HG03378 (cell line): ENCODE measurements at regions not wholly inside any gene's neighbourhood (a gene's known extent, or its start where the extent isn't known, plus 50 kb on each side); places are given as distances from the start of the nearest gene placed in this dataset.
"Not testable (repeated sequence)": the region's sequence is repeated elsewhere in the genome, so short reads cannot be mapped to it uniquely, and the experiment has no call there.

Source experiments
- ATAC-seq: cut with Tn5 transposase; IDR thresholded peaks from one replicate; pipeline ENCODE4 v1.9.1; 2021; ENCODE audit warnings: mild to moderate bottlenecking, moderate library complexity; ENCODE audit not compliant: unreplicated experiment

GRCh38 chr6:63010962-63011361 lies 200.3 kb upstream of the FKBP1C start:
- not testable (repeated sequence) for ATAC-seq

DNA sequence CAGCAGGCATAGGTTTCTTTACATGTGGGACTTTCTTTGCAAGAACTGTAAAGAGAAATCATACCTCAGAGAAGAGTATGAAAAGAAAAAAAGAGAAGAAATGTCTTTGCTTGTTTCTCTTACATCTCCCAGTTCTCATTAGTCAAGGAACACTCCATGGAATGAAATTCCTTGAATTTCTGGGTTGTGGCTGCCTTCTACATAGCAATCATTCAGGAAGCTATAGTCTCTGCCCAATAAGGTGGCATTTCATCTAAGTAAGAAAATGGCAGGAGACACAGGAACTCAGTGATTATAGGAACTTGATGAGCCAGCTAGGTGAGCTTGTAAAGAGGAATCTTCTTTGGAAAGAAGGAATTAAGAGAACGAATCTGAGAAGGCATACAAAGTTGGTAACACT lies 197.0 kb upstream of the FKBP1C start:
- ATAC-seq, result no peak

DNA sequence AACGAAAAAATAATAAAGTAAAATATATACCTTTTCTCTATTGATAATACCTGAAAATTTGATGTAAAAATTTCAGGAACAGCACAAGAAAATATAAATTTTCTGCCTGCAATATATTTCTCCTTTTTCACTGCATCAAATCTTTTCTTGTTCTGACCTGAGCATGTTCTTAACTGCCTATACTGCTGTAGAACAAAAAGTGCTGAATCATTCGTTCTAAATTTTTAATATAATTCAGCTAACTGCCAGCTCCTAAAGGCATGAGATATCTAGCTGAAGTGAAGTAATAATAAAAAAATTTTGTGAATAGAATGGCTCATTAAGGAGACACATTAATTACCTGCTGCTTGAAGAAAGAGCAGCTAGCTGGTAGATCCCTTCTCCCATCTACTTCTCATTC lies 188.6 kb upstream of the FKBP1C start:
- ATAC-seq, result no peak

DNA sequence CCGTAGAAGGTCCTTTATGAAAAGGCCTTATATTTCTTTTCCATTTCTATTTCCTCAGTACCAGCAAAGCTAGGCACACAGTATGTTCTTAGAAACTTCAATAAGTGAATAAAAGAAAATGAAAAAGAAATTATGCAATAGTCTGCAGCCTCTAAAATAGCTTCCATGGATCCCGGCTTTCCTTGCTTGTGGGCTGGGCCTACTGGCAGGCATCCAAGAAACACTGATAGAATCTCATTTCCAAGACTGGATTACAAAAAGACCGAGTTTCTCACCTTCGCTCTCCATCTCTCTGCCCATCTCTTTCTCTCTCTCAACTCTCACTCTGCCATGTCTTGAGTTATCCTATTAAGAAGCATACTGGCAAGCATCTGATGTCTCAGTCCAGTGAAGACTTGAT lies 187.5 kb upstream of the FKBP1C start:
- no peak for ATAC-seq

- no peak for ATAC-seq
Observed at GRCh38 chr6:63049216-63049615, 162.1 kb upstream of the FKBP1C start.

- ATAC-seq, result not testable (repeated sequence)
Observed at GRCh38 chr6:63053206-63053605, 158.1 kb upstream of the FKBP1C start.

DNA sequence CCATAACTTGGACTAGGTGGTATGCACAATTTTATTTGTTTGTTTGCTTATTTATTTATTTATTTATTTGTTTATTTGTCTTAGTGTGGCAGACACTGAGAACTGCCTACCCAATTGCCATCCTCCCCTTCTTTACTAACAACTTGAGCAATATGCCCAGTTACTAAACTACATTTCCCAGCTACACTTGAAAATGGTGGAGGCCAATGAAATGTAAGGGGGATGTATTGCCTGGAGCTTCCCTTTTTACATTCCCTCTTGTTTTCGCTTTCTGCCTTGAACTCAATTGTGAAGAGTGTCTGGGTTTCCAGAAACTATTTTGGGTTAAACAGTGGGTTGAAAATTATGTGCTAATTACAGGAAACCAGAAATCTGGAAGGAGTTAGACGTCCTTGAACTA lies 152.7 kb upstream of the FKBP1C start:
- no peak for ATAC-seq

- ATAC-seq, result no peak
Observed at GRCh38 chr6:63063631-63064271, 147.5 kb upstream of the FKBP1C start.

GRCh38 chr6:63066055-63066704 lies 145.1 kb upstream of the FKBP1C start:
- ATAC-seq, result peak; percentile 63

DNA sequence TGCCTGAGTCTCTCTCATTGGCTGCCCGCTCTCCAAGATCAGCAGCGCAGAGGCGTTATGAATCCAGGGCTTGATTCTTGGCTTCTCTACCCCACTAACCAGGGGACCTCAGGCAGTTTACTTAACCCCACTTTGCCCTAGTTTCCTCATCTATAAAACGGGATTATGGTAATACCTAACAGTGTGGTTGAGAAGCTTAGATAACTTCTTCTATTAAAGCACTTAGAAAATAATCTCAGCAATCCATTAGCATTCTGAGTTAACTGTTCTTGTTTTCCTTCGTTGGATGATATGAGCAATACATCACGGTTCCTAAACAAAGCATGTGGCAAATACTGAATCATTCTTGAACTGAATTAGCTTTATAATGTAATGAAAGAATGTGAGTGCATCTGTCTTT lies 116.3 kb upstream of the FKBP1C start:
- ATAC-seq, result no peak

GRCh38 chr6:63097222-63097621 lies 114.0 kb upstream of the FKBP1C start:
- ATAC-seq, result peak; percentile 63

- ATAC-seq, result no peak
Observed at GRCh38 chr6:63098789-63099188, 112.5 kb upstream of the FKBP1C start.

- ATAC-seq, result no peak
Observed at GRCh38 chr6:63099772-63100459, 111.4 kb upstream of the FKBP1C start.

DNA sequence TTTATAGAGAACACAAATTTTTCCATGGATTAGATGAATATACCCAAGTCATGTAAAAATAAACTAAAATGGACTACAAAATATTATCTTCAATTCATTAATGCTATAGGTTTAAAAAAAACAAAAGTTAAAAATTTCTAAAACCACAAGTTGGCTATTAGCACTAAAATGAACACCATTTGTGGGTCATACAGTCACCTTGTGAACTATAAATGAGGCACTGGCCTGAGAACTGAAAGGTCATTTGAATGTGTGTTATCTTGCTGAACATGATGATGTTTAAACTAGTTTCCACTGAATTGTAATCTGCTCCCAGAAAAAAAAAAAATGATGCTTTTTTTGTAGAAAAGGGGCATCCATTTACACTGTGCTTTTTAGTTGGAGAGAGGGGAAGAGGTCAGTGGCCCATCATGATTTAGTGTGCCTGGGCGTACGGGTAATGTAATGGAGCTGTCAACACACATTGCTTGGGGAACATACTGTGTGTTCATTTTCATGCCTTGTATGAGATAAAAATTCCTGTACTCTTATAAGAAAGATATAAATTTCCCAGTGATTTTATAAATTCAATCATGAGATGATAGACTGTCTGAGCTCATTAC lies 96.6 kb upstream of the FKBP1C start:
- peak; percentile 74 for ATAC-seq

DNA sequence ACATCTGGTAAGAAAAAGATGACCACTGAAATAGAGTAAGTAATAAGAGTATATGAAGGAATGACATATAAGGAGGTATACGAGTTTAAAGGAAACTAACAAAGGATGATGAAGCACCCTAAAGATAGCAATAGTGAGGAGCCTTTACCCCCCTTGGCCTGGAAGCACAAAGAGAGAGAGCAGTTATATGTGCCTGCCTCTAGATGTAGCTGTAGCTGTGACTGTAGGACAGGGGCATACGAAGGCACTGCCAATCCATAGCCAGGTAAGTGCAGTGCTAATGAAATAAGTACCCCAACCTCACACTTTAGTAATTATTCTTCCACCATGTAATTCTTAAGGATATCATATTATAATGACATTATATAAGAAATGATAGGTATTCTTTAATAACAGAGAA lies 90.1 kb upstream of the FKBP1C start:
- ATAC-seq, result no peak

- no peak for ATAC-seq
Observed at GRCh38 chr6:63140114-63140513, 71.2 kb upstream of the FKBP1C start.

- no peak for ATAC-seq
Observed at GRCh38 chr6:63140692-63141318, 70.5 kb upstream of the FKBP1C start.

GRCh38 chr6:63149730-63150129 lies 61.5 kb upstream of the FKBP1C start:
- ATAC-seq, result no peak

DNA sequence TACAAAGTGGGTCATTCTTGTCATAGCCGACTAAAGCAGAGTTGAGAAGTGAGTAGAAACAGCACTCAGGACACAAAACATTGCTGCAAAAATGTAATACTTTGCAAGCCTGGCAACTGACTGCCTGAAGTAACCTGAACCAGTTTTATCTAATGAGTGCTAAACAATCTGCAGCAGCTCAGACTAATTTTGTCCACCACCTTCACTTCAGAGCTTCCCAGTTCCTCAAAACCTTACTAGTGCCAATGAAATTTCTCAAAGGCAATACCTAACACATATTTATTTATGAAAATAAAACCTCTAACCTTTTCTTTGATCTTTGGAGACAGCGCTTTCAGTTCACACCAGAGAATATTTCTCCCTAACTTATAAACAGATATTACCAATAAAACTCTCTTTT lies 56.7 kb upstream of the FKBP1C start:
- ATAC-seq, result no peak
